ENCODE measurements at regions not wholly inside any gene's neighbourhood (a gene's known extent, or its start where the extent isn't known, plus 50 kb on each side); places are given as distances from the start of the nearest gene placed in this dataset.
A peak's percentile ranks its signal among the peaks of the same experiment; 100 is the strongest.

GRCh38 chr13:50235604-50236342 lies 220.5 kb downstream of the KCNRG start:
- DNase-seq (no peak), FAIRE-seq (peak; percentile 68)
- peak overlapping the region in 2 of 3 donors; percentile 20 to 62 for H3K27ac ChIP-seq (ENCODE audit: low read depth in 1 of 3, low read length in 2 of 3)
- peaks cover 0 to 7% of the 10 kb centered on the region in 2 donors for H3K9me3 ChIP-seq (ENCODE audit: control insufficient read depth in 2 of 2, insufficient read depth in 1 of 2, low read depth in 1 of 2, low read length in 1 of 2)
- H3K36me3 ChIP-seq (ENCODE audit: control insufficient read depth in 3 of 3, insufficient read depth in 2 of 3, low read depth in 1 of 3, low read length in 3 of 3): no peaks in the 10 kb centered on the region
- H3K27me3 ChIP-seq (ENCODE audit: control insufficient read depth in 3 of 3, insufficient read depth in 3 of 3, low read length in 3 of 3): no peaks in the 10 kb centered on the region
- peaks cover 0 to under 1% (median 0%) of the 10 kb centered on the region in 3 donors for H3K4me1 ChIP-seq (ENCODE audit: control insufficient read depth in 3 of 3, insufficient read depth in 2 of 3, low read depth in 1 of 3, low read length in 2 of 3)
- WGBS, 3 donors: 37 to 61% (median 38%) methylated on average over 6 of the region's 6 CpGs
- no peak overlapping the region for H3K4me3 ChIP-seq (ENCODE audit: low read depth in 1 of 3, low read length in 3 of 3)

- no peak for DNase-seq
- H3K27ac ChIP-seq (ENCODE audit: low read depth in 1 of 3, low read length in 2 of 3): peak overlapping the region in 1 of 3 donors; percentile 29
- H3K4me3 ChIP-seq (ENCODE audit: low read depth in 1 of 3, low read length in 3 of 3): no peak overlapping the region
- H3K27me3 ChIP-seq (ENCODE audit: control insufficient read depth in 3 of 3, insufficient read depth in 3 of 3, low read length in 3 of 3): no peaks in the 10 kb centered on the region
- peaks cover 0 to 7% of the 10 kb centered on the region in 2 donors for H3K9me3 ChIP-seq (ENCODE audit: control insufficient read depth in 2 of 2, insufficient read depth in 1 of 2, low read depth in 1 of 2, low read length in 1 of 2)
- no peak for FAIRE-seq
- WGBS, 3 donors: 62 to 76% (median 67%) methylated on average over 9 of the region's 9 CpGs
- no peaks in the 10 kb centered on the region for H3K36me3 ChIP-seq (ENCODE audit: control insufficient read depth in 3 of 3, insufficient read depth in 2 of 3, low read depth in 1 of 3, low read length in 3 of 3)
- H3K4me1 ChIP-seq (ENCODE audit: control insufficient read depth in 3 of 3, insufficient read depth in 2 of 3, low read depth in 1 of 3, low read length in 2 of 3): no peaks in the 10 kb centered on the region
Observed at GRCh38 chr13:50236898-50237318, 221.7 kb downstream of the KCNRG start.

GRCh38 chr13:50238922-50239321 lies 223.7 kb downstream of the KCNRG start:
- H3K4me1 ChIP-seq (ENCODE audit: control insufficient read depth in 3 of 3, insufficient read depth in 2 of 3, low read depth in 1 of 3, low read length in 2 of 3): no peaks in the 10 kb centered on the region
- 92 to 100% (median 97%) methylated on average over 1 of the region's 1 CpG for WGBS, 3 donors
- no peak for DNase-seq
- no peak overlapping the region for H3K4me3 ChIP-seq (ENCODE audit: low read depth in 1 of 3, low read length in 3 of 3)
- H3K36me3 ChIP-seq (ENCODE audit: control insufficient read depth in 3 of 3, insufficient read depth in 2 of 3, low read depth in 1 of 3, low read length in 3 of 3): no peaks in the 10 kb centered on the region
- FAIRE-seq: no peak
- H3K9me3 ChIP-seq (ENCODE audit: control insufficient read depth in 2 of 2, insufficient read depth in 1 of 2, low read depth in 1 of 2, low read length in 1 of 2): peaks cover 0 to 3% of the 10 kb centered on the region in 2 donors
- no peak overlapping the region for H3K27ac ChIP-seq (ENCODE audit: low read depth in 1 of 3, low read length in 2 of 3)
- no peaks in the 10 kb centered on the region for H3K27me3 ChIP-seq (ENCODE audit: control insufficient read depth in 3 of 3, insufficient read depth in 3 of 3, low read length in 3 of 3)

- FAIRE-seq: no peak
- DNase-seq: no peak
- Histone ChIP-seq H3K27ac (ENCODE audit: low read depth in 1 of 3, low read length in 2 of 3) (no peak overlapping the region), H3K4me3 (ENCODE audit: low read depth in 1 of 3, low read length in 3 of 3) (no peak overlapping the region), H3K9me3 (ENCODE audit: control insufficient read depth in 2 of 2, insufficient read depth in 1 of 2, low read depth in 1 of 2, low read length in 1 of 2) (no peaks in the 10 kb centered on the region), H3K27me3 (ENCODE audit: control insufficient read depth in 3 of 3, insufficient read depth in 3 of 3, low read length in 3 of 3) (no peaks in the 10 kb centered on the region), H3K4me1 (ENCODE audit: control insufficient read depth in 3 of 3, insufficient read depth in 2 of 3, low read depth in 1 of 3, low read length in 2 of 3) (peaks cover 0 to 2% (median 0%) of the 10 kb centered on the region in 3 donors), H3K36me3 (ENCODE audit: control insufficient read depth in 3 of 3, insufficient read depth in 2 of 3, low read depth in 1 of 3, low read length in 3 of 3) (no peaks in the 10 kb centered on the region)
- 78 to 88% (median 88%) methylated on average over 4 of the region's 4 CpGs for WGBS, 3 donors
Observed at GRCh38 chr13:50241479-50241878, 226.2 kb downstream of the KCNRG start.

- WGBS, 3 donors: 67 to 94% (median 92%) methylated on average over 2 of the region's 2 CpGs
- Histone ChIP-seq H3K9me3 (ENCODE audit: control insufficient read depth in 2 of 2, insufficient read depth in 1 of 2, low read depth in 1 of 2, low read length in 1 of 2) (no peaks in the 10 kb centered on the region), H3K4me1 (ENCODE audit: control insufficient read depth in 3 of 3, insufficient read depth in 2 of 3, low read depth in 1 of 3, low read length in 2 of 3) (peaks cover 0 to 2% (median 0%) of the 10 kb centered on the region in 3 donors), H3K27ac (ENCODE audit: low read depth in 1 of 3, low read length in 2 of 3) (no peak overlapping the region), H3K4me3 (ENCODE audit: low read depth in 1 of 3, low read length in 3 of 3) (no peak overlapping the region), H3K36me3 (ENCODE audit: control insufficient read depth in 3 of 3, insufficient read depth in 2 of 3, low read depth in 1 of 3, low read length in 3 of 3) (no peaks in the 10 kb centered on the region), H3K27me3 (ENCODE audit: control insufficient read depth in 3 of 3, insufficient read depth in 3 of 3, low read length in 3 of 3) (no peaks in the 10 kb centered on the region)
- FAIRE-seq: no peak
- no peak for DNase-seq
Observed at GRCh38 chr13:50243931-50244330, 228.7 kb downstream of the KCNRG start.

GRCh38 chr13:50244355-50244712 lies 229.1 kb downstream of the KCNRG start:
- peak overlapping the region in 1 of 3 donors; percentile 26 for H3K27ac ChIP-seq (ENCODE audit: low read depth in 1 of 3, low read length in 2 of 3)
- WGBS, 3 donors: 68 to 90% (median 81%) methylated on average over 6 of the region's 6 CpGs

GRCh38 chr13:50244713-50245574 lies 229.7 kb downstream of the KCNRG start:
- peak overlapping the region in 1 of 3 donors; percentile 26 for H3K27ac ChIP-seq (ENCODE audit: low read depth in 1 of 3, low read length in 2 of 3)
- no peak for FAIRE-seq

More at GRCh38 chr13:50244355-50244712, 229.1 kb downstream of the KCNRG start:
- H3K4me1 ChIP-seq (ENCODE audit: control insufficient read depth in 3 of 3, insufficient read depth in 2 of 3, low read depth in 1 of 3, low read length in 2 of 3): peaks cover 0 to 2% (median 0%) of the 10 kb centered on the region in 3 donors
- DNase-seq (no peak), FAIRE-seq (no peak)
- no peaks in the 10 kb centered on the region for H3K36me3 ChIP-seq (ENCODE audit: control insufficient read depth in 3 of 3, insufficient read depth in 2 of 3, low read depth in 1 of 3, low read length in 3 of 3)
- no peaks in the 10 kb centered on the region for H3K27me3 ChIP-seq (ENCODE audit: control insufficient read depth in 3 of 3, insufficient read depth in 3 of 3, low read length in 3 of 3)
- H3K4me3 ChIP-seq (ENCODE audit: low read depth in 1 of 3, low read length in 3 of 3): no peak overlapping the region
- H3K9me3 ChIP-seq (ENCODE audit: control insufficient read depth in 2 of 2, insufficient read depth in 1 of 2, low read depth in 1 of 2, low read length in 1 of 2): no peaks in the 10 kb centered on the region

GRCh38 chr13:50247223-50247622 lies 232.0 kb downstream of the KCNRG start:
- H3K9me3 ChIP-seq (ENCODE audit: control insufficient read depth in 2 of 2, insufficient read depth in 1 of 2, low read depth in 1 of 2, low read length in 1 of 2): no peaks in the 10 kb centered on the region
- no peaks in the 10 kb centered on the region for H3K36me3 ChIP-seq (ENCODE audit: control insufficient read depth in 3 of 3, insufficient read depth in 2 of 3, low read depth in 1 of 3, low read length in 3 of 3)
- H3K27me3 ChIP-seq (ENCODE audit: control insufficient read depth in 3 of 3, insufficient read depth in 3 of 3, low read length in 3 of 3): no peaks in the 10 kb centered on the region
- 95 to 98% (median 98%) methylated on average over 1 of the region's 1 CpG for WGBS, 3 donors
- no peak overlapping the region for H3K4me3 ChIP-seq (ENCODE audit: low read depth in 1 of 3, low read length in 3 of 3)
- no peak for DNase-seq
- H3K27ac ChIP-seq (ENCODE audit: low read depth in 1 of 3, low read length in 2 of 3): no peak overlapping the region
- H3K4me1 ChIP-seq (ENCODE audit: control insufficient read depth in 3 of 3, insufficient read depth in 2 of 3, low read depth in 1 of 3, low read length in 2 of 3): peaks cover 0 to 2% (median 0%) of the 10 kb centered on the region in 3 donors
- no peak for FAIRE-seq

More at GRCh38 chr13:50244713-50245574, 229.7 kb downstream of the KCNRG start:
- H3K4me1 ChIP-seq (ENCODE audit: control insufficient read depth in 3 of 3, insufficient read depth in 2 of 3, low read depth in 1 of 3, low read length in 2 of 3): peaks cover 0 to 2% (median 0%) of the 10 kb centered on the region in 3 donors
- no peak overlapping the region for H3K4me3 ChIP-seq (ENCODE audit: low read depth in 1 of 3, low read length in 3 of 3)
- no peaks in the 10 kb centered on the region for H3K36me3 ChIP-seq (ENCODE audit: control insufficient read depth in 3 of 3, insufficient read depth in 2 of 3, low read depth in 1 of 3, low read length in 3 of 3)
- H3K27me3 ChIP-seq (ENCODE audit: control insufficient read depth in 3 of 3, insufficient read depth in 3 of 3, low read length in 3 of 3): no peaks in the 10 kb centered on the region
- H3K9me3 ChIP-seq (ENCODE audit: control insufficient read depth in 2 of 2, insufficient read depth in 1 of 2, low read depth in 1 of 2, low read length in 1 of 2): no peaks in the 10 kb centered on the region
- peak in 1 of 2 donors; percentile 39 for DNase-seq
- WGBS, 3 donors: 51 to 64% (median 59%) methylated on average over 7 of the region's 7 CpGs
